ENCODE measurements at regions not wholly inside any gene's neighbourhood (a gene's known extent, or its start where the extent isn't known, plus 50 kb on each side); places are given as distances from the start of the nearest gene placed in this dataset.
"Not testable (repeated sequence)": the region's sequence is repeated elsewhere in the genome, so short reads cannot be mapped to it uniquely, and the experiment has no call there.

GRCh38 chr14:87630846-87631245 is 362.1 kb downstream of the GALC start:
- DNase-seq (ENCODE audit: low read depth) = no peak

DNA sequence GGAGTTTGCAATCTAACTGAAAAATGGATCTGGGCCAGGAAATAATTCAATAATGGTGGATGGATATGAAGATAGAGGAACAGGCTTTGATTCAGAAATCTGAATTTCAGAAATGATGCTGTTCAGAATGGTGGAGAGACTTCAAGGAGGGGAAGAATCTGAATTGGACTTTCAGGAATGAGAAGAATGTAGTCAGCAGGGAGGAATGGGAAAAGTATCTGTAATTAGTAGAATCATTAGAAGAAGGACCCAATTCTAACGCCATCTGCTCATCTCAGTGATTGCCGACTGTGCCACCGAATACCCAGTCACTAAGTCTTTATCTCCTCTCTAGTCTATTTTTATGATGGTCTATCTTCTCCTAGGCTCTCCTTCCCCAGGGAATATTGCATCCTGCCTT is 363.2 kb downstream of the GALC start:
- no peak for DNase-seq (ENCODE audit: low read depth)

- no peak for DNase-seq (ENCODE audit: low read depth)
Observed at GRCh38 chr14:87628780-87629179, 364.2 kb downstream of the GALC start.

DNA sequence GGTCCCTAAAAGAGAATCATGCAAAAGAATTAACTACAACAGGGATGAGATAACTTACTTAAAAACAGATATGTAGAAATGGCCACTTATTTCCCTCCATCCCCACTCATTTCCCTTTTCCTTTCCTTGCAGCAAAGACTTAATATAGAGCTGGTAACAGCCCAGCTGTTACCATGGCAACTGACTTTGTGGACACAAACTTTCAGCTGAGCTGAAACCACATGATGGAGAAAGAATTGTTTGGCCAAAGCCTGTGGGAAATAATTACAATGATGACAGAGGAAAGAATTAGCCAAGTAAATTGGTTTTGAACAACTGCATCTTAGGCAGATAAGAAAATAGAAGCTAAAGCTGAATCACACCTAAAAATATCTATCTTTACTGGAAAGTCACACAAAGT is 364.9 kb downstream of the GALC start:
- DNase-seq (ENCODE audit: low read depth) = peak; percentile 68

DNA sequence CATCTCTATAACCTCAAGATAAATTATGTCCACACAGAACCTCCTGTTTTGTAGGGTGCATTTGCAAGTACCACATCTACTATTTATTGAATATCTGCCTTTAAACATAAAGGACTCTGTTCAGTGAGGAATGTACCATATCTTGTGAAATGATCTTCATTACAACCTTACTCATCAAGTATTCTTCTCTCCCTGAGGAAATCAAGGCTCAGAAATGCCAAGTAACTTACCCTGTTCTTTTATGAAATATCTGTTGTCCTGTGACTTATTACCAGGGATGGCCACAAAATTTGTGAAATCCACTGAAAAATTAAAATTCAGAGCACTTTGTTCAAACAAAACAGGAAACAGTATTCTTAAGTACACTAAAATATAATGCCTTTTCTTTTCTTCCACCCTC is 366.7 kb downstream of the GALC start:
- DNase-seq (ENCODE audit: low read depth) = no peak

DNA sequence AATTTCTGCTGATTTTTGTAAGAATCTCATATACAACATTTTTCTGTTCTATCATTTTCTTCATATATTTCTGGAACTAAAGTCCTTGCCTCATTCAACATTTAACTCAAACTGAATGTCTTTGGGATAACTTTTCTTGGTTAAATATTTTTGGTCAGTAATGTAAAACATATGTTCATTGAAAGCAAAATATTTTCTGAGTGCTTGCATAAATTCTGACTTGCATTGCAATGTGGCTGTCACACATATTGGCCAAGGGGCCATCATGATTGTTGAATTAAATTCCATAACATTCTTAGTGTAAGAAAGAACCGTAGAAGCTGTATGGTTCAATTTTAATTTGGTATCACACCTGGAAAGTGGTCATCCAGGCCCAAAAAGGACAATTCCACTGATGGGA is 369.4 kb downstream of the GALC start:
- DNase-seq (ENCODE audit: low read depth) = no peak

GRCh38 chr14:87617079-87617478 is 375.9 kb downstream of the GALC start:
- no peak for DNase-seq (ENCODE audit: low read depth)

- peak; percentile 34 for DNase-seq (ENCODE audit: low read depth)
Observed at GRCh38 chr14:87615822-87616679, 376.9 kb downstream of the GALC start.

GRCh38 chr14:87615047-87615446 is 377.9 kb downstream of the GALC start:
- DNase-seq (ENCODE audit: low read depth) = no peak

DNA sequence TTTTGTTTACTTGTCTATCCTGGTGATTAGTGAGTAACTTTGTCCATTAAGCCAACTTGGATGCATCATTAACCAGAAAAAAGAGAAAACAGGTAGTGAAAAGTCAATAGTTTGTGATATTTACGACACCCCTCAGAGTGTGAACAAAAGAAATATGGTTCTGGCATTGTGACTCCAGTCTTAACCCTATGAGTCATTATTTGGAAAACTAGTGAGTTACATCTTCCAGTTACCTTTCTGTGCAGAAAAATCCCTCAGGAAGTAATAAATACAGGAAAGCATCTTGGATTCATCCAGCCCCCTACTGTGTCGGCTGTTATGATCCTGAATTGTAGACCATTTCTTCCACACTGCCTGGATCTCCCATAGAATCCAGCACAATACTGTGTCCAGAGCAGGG is 379.1 kb downstream of the GALC start:
- DNase-seq (ENCODE audit: low read depth) = peak; percentile 70

- not testable (repeated sequence) for DNase-seq (ENCODE audit: low read depth)
Observed at GRCh38 chr14:87607056-87607455, 385.9 kb downstream of the GALC start.

DNA sequence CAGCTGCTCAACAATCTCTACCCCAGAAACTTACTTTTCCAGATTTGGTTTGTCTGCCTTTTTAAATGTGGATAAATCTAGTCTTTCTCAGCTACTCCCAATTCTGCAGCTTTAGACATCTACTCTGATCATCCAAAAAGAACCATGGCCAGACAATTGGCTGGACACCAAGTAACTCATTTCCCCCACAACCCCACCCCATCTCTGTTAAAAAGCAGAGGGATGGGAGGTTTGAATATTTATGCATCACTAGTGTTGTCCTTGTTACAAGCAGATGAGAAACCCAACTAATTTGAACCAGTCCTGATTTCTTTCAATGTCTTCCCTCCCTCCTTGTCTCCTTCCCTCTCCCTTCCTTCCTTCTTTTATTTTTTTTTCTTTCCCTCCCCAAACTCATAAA is 391.9 kb downstream of the GALC start:
- DNase-seq (ENCODE audit: low read depth) = no peak

GRCh38 chr14:87600240-87600639 is 392.7 kb downstream of the GALC start:
- no peak for DNase-seq (ENCODE audit: low read depth)

DNA sequence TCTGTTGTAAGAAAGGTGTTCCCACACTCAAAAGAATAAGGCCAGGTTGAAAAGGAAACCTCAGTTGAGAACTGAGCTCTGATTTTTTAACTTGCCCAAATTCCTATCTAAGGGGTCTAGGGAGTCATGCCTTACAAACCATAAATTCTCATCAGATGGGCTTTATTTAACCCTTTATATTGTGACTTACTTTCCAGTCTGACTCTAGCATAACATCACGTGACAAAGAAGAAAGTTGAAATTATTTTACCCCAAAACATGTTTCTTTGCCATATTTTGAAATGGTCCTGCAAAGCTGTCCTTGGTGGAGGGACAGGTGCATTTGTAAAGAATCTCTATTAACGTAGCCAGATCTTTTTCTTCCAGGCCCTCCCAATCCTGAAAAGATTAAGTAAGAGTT is 411.7 kb downstream of the GALC start:
- no peak for DNase-seq (ENCODE audit: low read depth)

DNA sequence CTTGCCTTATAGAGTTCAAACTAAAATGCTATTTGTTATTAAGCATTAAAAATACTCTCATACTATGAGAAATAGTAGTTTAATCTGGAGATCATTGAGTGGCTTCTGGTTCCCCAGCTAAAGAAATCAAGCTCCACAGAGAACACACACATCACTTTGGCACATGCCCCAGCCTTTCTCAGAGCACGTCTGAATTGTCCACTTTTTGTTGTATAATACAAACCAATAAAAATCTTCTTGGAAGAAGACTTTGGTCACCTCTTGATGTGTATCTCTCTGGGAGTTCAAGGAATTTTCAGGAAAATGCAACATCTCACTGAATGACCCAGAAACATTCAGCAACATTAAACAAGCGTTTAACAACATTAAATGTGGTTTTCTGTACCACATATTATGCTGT is 413.9 kb downstream of the GALC start:
- DNase-seq (ENCODE audit: low read depth) = no peak

- DNase-seq (ENCODE audit: low read depth) = no peak
Observed at GRCh38 chr14:87575378-87575777, 417.6 kb downstream of the GALC start.

DNA sequence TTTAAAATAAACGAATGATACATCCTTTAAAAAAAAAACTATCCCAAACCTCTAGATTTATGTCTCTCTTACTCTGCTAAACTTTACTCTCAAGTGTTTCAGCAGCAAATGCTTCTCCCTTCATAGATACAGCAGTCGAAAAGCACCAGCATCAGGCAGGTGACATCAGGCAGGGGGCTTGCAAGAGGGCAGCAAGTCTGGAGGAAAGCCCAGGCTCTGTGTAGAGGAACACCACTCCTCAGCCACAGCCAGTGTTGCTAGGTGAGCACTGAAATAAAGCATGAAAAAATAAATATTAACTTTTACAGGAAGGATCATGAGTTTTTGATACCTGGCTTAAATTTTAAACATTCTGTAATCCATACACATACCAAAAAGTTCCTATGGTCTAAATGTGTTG is 419.4 kb downstream of the GALC start:
- no peak for DNase-seq (ENCODE audit: low read depth)

DNA sequence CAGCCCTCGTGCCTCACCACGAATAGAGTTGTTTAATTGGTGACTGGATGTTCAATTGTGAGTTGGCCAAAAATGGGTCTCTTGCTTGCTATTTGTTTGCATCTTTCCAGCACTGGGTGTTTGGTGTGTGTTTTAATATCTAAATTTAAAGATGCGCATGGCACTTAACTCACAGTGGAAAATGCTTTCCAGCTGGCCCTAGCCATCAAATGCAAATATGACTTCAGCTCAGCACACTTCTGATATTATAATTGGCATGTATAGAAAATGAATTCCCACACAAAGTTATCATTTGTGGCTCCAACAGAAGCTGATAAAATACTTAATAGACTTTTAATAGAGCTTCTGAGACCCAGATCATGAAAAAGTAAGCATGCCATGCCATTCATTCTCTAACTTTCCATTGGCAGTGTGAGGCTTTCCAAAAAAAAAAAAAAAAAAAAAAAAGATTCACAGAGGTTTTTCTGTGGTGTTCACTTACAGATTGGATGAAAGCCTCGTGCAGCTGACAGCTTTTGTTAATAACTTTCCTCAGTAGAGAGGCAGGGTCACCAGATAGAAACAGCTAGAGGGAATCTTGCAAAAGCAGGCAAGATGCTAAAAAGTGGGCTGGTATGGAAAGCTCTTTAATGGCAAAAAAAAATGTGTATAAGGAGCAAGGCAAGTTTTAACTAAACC is 425.2 kb downstream of the GALC start:
- DNase-seq (ENCODE audit: low read depth) = no peak

DNA sequence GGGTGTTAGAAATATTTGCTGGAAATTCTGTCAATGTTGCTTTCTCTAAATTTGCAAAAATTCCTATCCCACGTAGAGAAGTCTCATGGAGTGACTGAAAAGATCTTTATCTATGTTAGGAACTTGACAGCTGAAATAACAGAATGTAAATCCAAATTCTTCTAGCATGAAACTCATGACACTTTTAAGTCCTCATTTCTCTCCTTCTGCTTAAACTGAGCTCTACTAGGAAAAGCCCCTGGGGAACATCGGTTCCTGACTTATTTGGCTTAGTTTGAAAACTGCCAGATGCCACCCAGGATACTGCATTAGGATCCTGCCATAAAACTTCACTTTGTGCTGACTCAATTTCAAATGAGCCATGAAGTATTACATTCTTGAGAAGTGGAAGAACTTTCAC is 426.0 kb downstream of the GALC start:
- DNase-seq (ENCODE audit: low read depth) = peak; percentile 2

DNA sequence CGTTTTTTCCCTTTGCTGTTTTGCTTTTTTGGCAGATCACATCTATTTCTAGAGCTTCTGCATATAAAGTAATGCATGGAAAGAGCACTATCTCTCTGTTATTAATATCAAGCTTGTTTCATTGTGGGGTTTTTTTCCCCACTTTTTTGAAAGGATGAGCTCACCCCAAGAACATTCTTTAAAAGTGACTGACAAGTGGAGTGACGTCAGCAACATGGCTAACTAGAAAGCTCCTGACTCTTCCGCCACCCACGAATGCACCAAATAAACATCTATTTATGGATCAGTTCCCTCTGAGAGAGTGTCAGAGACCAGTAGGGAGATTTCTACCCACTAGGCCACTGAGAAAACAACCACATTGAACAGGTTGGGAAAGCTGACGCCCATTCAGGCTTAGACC is 445.4 kb downstream of the GALC start:
- DNase-seq (ENCODE audit: low read depth) = no peak

- no peak for DNase-seq (ENCODE audit: low read depth)
Observed at GRCh38 chr14:87542288-87542687, 450.7 kb downstream of the GALC start.

GRCh38 chr14:87540339-87540738 is 452.6 kb downstream of the GALC start:
- no peak for DNase-seq (ENCODE audit: low read depth)

DNA sequence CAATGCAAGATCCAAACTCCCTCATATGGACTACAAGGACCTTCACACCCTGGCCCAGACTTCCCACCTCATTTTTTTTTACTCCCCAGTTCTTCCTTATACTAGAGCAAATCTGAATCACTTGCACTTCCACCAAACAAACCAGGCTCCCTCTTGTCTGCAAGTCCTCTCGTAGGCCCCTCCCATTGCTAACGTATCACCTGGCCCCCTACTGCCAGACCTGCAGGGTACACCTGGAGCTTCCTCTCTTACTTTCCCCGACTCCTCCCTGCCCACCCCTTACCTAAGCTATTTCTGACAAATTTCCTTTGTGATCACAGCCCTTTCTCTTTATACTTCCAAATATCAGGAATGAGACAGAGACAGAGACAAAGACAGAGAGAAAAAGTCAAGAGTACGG is 463.9 kb downstream of the GALC start:
- no peak for DNase-seq (ENCODE audit: low read depth)

GRCh38 chr14:87526731-87527130 is 466.3 kb downstream of the GALC start:
- DNase-seq (ENCODE audit: low read depth) = no peak

Measured in renal cortical epithelial cell (primary cell).